ENCODE measurements at regions not wholly inside any gene's neighbourhood (a gene's known extent, or its start where the extent isn't known, plus 50 kb on each side); places are given as distances from the start of the nearest gene placed in this dataset.
"Not testable (repeated sequence)": the region's sequence is repeated elsewhere in the genome, so short reads cannot be mapped to it uniquely, and the experiment has no call there.

GRCh38 chr6:8619408-8619807, 184.1 kb upstream of the SLC35B3 start:
- not testable (repeated sequence) for H2AFZ ChIP-seq (ENCODE audit: low read length, unreplicated experiment); H3K4me3 ChIP-seq (ENCODE audit: low read depth, low read length); H3K27ac ChIP-seq (ENCODE audit: low read depth, low read length); H3K36me3 ChIP-seq (ENCODE audit: insufficient read depth, low read length); H3K79me2 ChIP-seq (ENCODE audit: control insufficient read depth, insufficient read depth, low read length, unreplicated experiment); H3K4me1 ChIP-seq (ENCODE audit: control insufficient read depth, insufficient read depth, low read length, unreplicated experiment); H3K27me3 ChIP-seq (ENCODE audit: insufficient read depth, low read length)

DNA sequence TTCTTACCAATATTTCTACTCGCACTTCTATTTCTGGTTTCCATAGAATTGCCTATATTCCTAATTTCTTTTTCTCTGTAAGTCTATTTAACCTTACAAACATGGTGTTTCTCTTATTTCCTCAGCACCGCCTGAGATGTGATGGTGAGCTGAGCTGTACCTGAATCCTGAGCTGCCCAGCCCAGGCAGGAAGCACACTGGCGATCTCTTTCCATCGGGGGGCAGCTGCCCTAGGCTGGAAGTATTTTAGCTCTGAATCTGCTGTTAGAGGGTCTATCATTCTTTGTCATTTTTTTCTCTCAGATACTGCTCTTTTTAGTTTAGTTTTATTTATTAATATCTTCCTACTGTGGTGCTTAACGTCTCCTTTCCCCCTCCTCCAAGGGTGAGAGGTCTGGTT, 173.4 kb upstream of the SLC35B3 start:
- H2AFZ ChIP-seq (ENCODE audit: low read length, unreplicated experiment) = no peak overlapping the region
- no peaks in the 10 kb centered on the region for H3K79me2 ChIP-seq (ENCODE audit: control insufficient read depth, insufficient read depth, low read length, unreplicated experiment)
- H3K4me3 ChIP-seq (ENCODE audit: low read depth, low read length) = no peak overlapping the region
- no peaks in the 10 kb centered on the region for H3K4me1 ChIP-seq (ENCODE audit: control insufficient read depth, insufficient read depth, low read length, unreplicated experiment)
- H3K27ac ChIP-seq (ENCODE audit: low read depth, low read length) = no peak overlapping the region
- H3K36me3 ChIP-seq (ENCODE audit: insufficient read depth, low read length) = no peaks in the 10 kb centered on the region
- H3K27me3 ChIP-seq (ENCODE audit: insufficient read depth, low read length) = no peaks in the 10 kb centered on the region

GRCh38 chr6:8589941-8590729, 154.8 kb upstream of the SLC35B3 start:
- H3K36me3 ChIP-seq (ENCODE audit: insufficient read depth, low read length) = no peaks in the 10 kb centered on the region
- no peak overlapping the region for H3K4me3 ChIP-seq (ENCODE audit: low read depth, low read length)
- no peaks in the 10 kb centered on the region for H3K4me1 ChIP-seq (ENCODE audit: control insufficient read depth, insufficient read depth, low read length, unreplicated experiment)
- H2AFZ ChIP-seq (ENCODE audit: low read length, unreplicated experiment) = no peak overlapping the region
- no peaks in the 10 kb centered on the region for H3K27me3 ChIP-seq (ENCODE audit: insufficient read depth, low read length)
- no peak overlapping the region for H3K27ac ChIP-seq (ENCODE audit: low read depth, low read length)
- H3K79me2 ChIP-seq (ENCODE audit: control insufficient read depth, insufficient read depth, low read length, unreplicated experiment) = no peaks in the 10 kb centered on the region

DNA sequence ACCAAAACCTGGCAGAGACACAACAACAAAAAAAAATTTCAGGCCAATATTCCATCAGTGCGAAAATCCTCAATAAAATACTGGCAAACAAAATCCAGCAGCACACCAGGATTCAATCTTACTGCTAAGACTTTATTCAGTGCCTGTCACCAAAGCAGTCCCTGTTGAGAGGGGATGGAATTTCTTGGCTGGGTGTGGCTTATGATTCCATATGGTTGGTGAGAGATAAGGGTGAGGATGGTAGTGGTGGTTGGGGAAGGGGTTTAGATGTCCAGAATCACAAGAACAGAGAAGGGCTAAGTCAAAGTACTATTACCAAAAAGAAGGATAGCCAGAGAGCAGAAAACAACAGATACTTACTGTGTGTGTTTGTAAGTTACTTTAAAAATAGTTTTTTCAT, 152.8 kb upstream of the SLC35B3 start:
- no peak overlapping the region for H2AFZ ChIP-seq (ENCODE audit: low read length, unreplicated experiment)
- H3K27ac ChIP-seq (ENCODE audit: low read depth, low read length) = no peak overlapping the region
- no peaks in the 10 kb centered on the region for H3K27me3 ChIP-seq (ENCODE audit: insufficient read depth, low read length)
- H3K79me2 ChIP-seq (ENCODE audit: control insufficient read depth, insufficient read depth, low read length, unreplicated experiment) = no peaks in the 10 kb centered on the region
- H3K36me3 ChIP-seq (ENCODE audit: insufficient read depth, low read length) = no peaks in the 10 kb centered on the region
- H3K4me1 ChIP-seq (ENCODE audit: control insufficient read depth, insufficient read depth, low read length, unreplicated experiment) = no peaks in the 10 kb centered on the region
- H3K4me3 ChIP-seq (ENCODE audit: low read depth, low read length) = no peak overlapping the region

DNA sequence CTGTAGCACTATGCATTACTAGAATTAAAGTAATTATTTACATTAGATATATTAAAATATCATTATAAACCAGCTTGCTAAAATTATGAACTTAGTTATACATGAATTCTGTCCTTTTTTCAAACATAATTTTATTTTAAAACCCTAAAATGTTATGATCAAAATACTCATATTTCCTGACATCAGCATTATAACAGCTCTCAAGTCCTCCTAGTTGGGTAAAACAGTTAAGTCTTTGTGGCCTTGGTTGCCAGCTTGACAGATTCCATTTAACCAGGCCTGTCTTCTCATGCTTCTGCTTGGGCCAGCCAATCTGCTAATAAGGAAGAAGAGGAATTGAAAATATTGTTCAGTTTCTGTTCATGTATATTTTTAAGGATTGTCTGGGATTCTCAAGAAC, 147.9 kb upstream of the SLC35B3 start:
- H3K27ac ChIP-seq (ENCODE audit: low read depth, low read length) = no peak overlapping the region
- no peaks in the 10 kb centered on the region for H3K4me1 ChIP-seq (ENCODE audit: control insufficient read depth, insufficient read depth, low read length, unreplicated experiment)
- no peaks in the 10 kb centered on the region for H3K79me2 ChIP-seq (ENCODE audit: control insufficient read depth, insufficient read depth, low read length, unreplicated experiment)
- no peaks in the 10 kb centered on the region for H3K36me3 ChIP-seq (ENCODE audit: insufficient read depth, low read length)
- no peak overlapping the region for H2AFZ ChIP-seq (ENCODE audit: low read length, unreplicated experiment)
- H3K27me3 ChIP-seq (ENCODE audit: insufficient read depth, low read length) = no peaks in the 10 kb centered on the region
- no peak overlapping the region for H3K4me3 ChIP-seq (ENCODE audit: low read depth, low read length)

- H3K36me3 ChIP-seq (ENCODE audit: insufficient read depth, low read length) = no peaks in the 10 kb centered on the region
- no peaks in the 10 kb centered on the region for H3K79me2 ChIP-seq (ENCODE audit: control insufficient read depth, insufficient read depth, low read length, unreplicated experiment)
- no peaks in the 10 kb centered on the region for H3K4me1 ChIP-seq (ENCODE audit: control insufficient read depth, insufficient read depth, low read length, unreplicated experiment)
- H3K27me3 ChIP-seq (ENCODE audit: insufficient read depth, low read length) = no peaks in the 10 kb centered on the region
- no peak overlapping the region for H3K27ac ChIP-seq (ENCODE audit: low read depth, low read length)
- no peak overlapping the region for H2AFZ ChIP-seq (ENCODE audit: low read length, unreplicated experiment)
- no peak overlapping the region for H3K4me3 ChIP-seq (ENCODE audit: low read depth, low read length)
Observed at GRCh38 chr6:8579372-8579771, 144.0 kb upstream of the SLC35B3 start.

DNA sequence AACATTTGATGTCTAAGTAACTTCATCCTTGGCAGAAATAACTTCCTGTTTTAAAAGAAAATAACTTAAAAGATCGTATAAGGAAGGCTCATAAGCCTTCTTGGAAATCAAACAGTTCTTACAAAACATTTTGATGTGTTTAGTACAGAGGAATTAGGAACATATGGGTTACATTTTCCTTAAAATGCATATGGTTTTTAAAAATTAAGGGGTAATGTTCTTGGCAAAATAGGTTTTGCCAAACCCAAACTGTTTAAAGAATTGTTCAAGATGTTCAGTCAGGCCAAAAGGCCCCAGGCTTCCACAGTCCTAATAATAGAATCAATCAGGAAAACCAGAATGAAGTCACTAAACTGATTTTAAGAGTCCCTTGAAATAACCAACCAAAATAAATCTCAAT, 142.7 kb upstream of the SLC35B3 start:
- Histone ChIP-seq H3K79me2 (ENCODE audit: control insufficient read depth, insufficient read depth, low read length, unreplicated experiment) (no peaks in the 10 kb centered on the region), H3K27ac (ENCODE audit: low read depth, low read length) (no peak overlapping the region), H3K27me3 (ENCODE audit: insufficient read depth, low read length) (no peaks in the 10 kb centered on the region), H2AFZ (ENCODE audit: low read length, unreplicated experiment) (no peak overlapping the region), H3K4me3 (ENCODE audit: low read depth, low read length) (no peak overlapping the region), H3K4me1 (ENCODE audit: control insufficient read depth, insufficient read depth, low read length, unreplicated experiment) (no peaks in the 10 kb centered on the region), H3K36me3 (ENCODE audit: insufficient read depth, low read length) (no peaks in the 10 kb centered on the region)

GRCh38 chr6:8574749-8575468, 139.6 kb upstream of the SLC35B3 start:
- H3K27ac ChIP-seq (ENCODE audit: low read depth, low read length) = no peak overlapping the region
- no peaks in the 10 kb centered on the region for H3K36me3 ChIP-seq (ENCODE audit: insufficient read depth, low read length)
- H2AFZ ChIP-seq (ENCODE audit: low read length, unreplicated experiment) = no peak overlapping the region
- H3K4me3 ChIP-seq (ENCODE audit: low read depth, low read length) = no peak overlapping the region
- no peaks in the 10 kb centered on the region for H3K27me3 ChIP-seq (ENCODE audit: insufficient read depth, low read length)
- H3K79me2 ChIP-seq (ENCODE audit: control insufficient read depth, insufficient read depth, low read length, unreplicated experiment) = no peaks in the 10 kb centered on the region
- no peaks in the 10 kb centered on the region for H3K4me1 ChIP-seq (ENCODE audit: control insufficient read depth, insufficient read depth, low read length, unreplicated experiment)

- H2AFZ ChIP-seq (ENCODE audit: low read length, unreplicated experiment) = no peak overlapping the region
- no peaks in the 10 kb centered on the region for H3K4me1 ChIP-seq (ENCODE audit: control insufficient read depth, insufficient read depth, low read length, unreplicated experiment)
- no peak overlapping the region for H3K4me3 ChIP-seq (ENCODE audit: low read depth, low read length)
- no peak overlapping the region for H3K27ac ChIP-seq (ENCODE audit: low read depth, low read length)
- H3K79me2 ChIP-seq (ENCODE audit: control insufficient read depth, insufficient read depth, low read length, unreplicated experiment) = no peaks in the 10 kb centered on the region
- H3K27me3 ChIP-seq (ENCODE audit: insufficient read depth, low read length) = no peaks in the 10 kb centered on the region
- H3K36me3 ChIP-seq (ENCODE audit: insufficient read depth, low read length) = no peaks in the 10 kb centered on the region
Observed at GRCh38 chr6:8574311-8574710, 139.0 kb upstream of the SLC35B3 start.

DNA sequence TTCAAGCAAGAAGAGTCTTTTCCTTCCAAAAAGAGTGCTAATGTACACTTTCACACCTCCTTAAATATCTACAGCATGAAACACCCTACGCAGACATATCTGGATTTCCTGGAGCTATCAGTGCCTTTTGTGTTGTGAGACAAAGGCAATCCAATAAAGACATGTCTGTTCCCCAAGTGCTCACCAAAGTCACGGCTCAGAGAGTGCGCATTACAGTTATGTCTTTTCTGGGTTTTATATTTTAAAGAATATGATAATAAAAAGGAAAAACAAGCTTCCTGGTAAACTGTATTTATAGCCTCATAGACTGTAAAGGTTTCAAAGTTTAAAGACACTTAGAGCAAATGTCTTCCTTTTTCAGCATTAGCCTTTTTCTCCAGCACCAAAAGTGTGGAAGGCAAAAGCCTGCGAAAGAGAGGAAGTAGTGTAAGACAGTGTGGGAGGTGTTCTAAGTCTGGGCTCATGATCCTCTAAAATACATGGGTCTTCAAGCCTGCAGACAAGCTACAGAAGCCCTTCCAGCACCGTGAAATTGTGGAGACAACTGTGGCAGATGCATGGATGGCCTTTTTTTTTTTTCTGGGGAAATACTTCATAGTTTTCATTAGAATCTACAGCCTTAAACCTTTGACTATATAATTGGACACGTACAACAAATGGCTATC, 135.0 kb upstream of the SLC35B3 start:
- H3K79me2 ChIP-seq (ENCODE audit: control insufficient read depth, insufficient read depth, low read length, unreplicated experiment) = no peaks in the 10 kb centered on the region
- no peak overlapping the region for H2AFZ ChIP-seq (ENCODE audit: low read length, unreplicated experiment)

DNA sequence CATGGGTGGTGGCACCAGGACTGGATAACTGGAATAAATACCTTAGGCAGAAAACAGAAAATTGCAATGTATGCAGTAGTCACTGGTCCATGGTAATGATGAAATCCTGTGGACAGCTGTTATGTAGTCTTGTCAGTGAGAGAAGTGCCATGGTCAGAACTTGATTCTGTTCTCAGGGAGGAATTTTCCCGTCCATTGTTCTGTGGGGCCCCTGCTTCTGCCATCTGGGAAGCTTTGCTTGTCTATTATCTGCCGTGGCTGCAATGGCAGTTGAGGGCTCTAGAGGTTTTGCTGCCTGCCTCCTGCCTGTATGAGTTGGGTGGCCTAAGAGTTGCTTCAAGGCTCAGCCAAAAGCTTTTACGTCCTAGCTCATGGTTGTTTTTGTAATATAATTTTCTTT, 126.8 kb upstream of the SLC35B3 start:
- no peak overlapping the region for H2AFZ ChIP-seq (ENCODE audit: low read length, unreplicated experiment)

More for the DNA sequence above, 135.0 kb upstream of the SLC35B3 start:
- H3K36me3 ChIP-seq (ENCODE audit: insufficient read depth, low read length) = no peaks in the 10 kb centered on the region
- no peaks in the 10 kb centered on the region for H3K4me1 ChIP-seq (ENCODE audit: control insufficient read depth, insufficient read depth, low read length, unreplicated experiment)
- H3K4me3 ChIP-seq (ENCODE audit: low read depth, low read length) = no peak overlapping the region
- no peak overlapping the region for H3K27ac ChIP-seq (ENCODE audit: low read depth, low read length)
- no peaks in the 10 kb centered on the region for H3K27me3 ChIP-seq (ENCODE audit: insufficient read depth, low read length)

More for the DNA sequence above, 126.8 kb upstream of the SLC35B3 start:
- Histone ChIP-seq H3K4me1 (ENCODE audit: control insufficient read depth, insufficient read depth, low read length, unreplicated experiment) (no peaks in the 10 kb centered on the region), H3K27me3 (ENCODE audit: insufficient read depth, low read length) (no peaks in the 10 kb centered on the region), H3K27ac (ENCODE audit: low read depth, low read length) (no peak overlapping the region), H3K79me2 (ENCODE audit: control insufficient read depth, insufficient read depth, low read length, unreplicated experiment) (no peaks in the 10 kb centered on the region), H3K4me3 (ENCODE audit: low read depth, low read length) (no peak overlapping the region), H3K36me3 (ENCODE audit: insufficient read depth, low read length) (no peaks in the 10 kb centered on the region)

All from ACC112 (cell line).